ENCODE measurements at regions not wholly inside any gene's neighbourhood (a gene's known extent, or its start where the extent isn't known, plus 50 kb on each side); places are given as distances from the start of the nearest gene placed in this dataset.

DNA sequence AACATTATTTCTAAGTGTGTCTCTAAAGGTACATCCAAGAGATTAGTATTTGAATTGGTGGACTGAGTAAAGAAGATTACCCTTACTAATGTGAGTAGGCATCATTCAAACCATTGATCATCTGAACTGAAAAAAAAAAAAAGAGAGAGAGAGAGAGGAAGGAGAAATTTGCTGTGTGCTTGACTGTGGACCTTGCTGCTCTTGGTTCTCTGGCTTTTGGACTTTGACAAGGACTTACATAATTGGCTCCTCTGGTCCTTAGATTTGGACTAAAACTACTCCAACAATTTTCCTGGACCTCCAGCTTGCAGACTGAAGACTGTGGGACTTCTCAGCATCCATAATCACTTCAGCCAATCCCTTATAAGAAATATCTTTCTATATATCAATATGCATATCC lies 1091.9 kb upstream of the EDIL3 start:
- H3K27ac Mint-ChIP-seq = no peak overlapping the region
- no peaks in the 10 kb centered on the region for H3K27me3 Mint-ChIP-seq (ENCODE audit: low read depth)
- no peak overlapping the region for H3K4me3 Mint-ChIP-seq
- no peaks in the 10 kb centered on the region for H3K4me1 Mint-ChIP-seq
- H3K36me3 Mint-ChIP-seq (ENCODE audit: low read depth) = no peaks in the 10 kb centered on the region
- TF ChIP-seq, protein P1, sequence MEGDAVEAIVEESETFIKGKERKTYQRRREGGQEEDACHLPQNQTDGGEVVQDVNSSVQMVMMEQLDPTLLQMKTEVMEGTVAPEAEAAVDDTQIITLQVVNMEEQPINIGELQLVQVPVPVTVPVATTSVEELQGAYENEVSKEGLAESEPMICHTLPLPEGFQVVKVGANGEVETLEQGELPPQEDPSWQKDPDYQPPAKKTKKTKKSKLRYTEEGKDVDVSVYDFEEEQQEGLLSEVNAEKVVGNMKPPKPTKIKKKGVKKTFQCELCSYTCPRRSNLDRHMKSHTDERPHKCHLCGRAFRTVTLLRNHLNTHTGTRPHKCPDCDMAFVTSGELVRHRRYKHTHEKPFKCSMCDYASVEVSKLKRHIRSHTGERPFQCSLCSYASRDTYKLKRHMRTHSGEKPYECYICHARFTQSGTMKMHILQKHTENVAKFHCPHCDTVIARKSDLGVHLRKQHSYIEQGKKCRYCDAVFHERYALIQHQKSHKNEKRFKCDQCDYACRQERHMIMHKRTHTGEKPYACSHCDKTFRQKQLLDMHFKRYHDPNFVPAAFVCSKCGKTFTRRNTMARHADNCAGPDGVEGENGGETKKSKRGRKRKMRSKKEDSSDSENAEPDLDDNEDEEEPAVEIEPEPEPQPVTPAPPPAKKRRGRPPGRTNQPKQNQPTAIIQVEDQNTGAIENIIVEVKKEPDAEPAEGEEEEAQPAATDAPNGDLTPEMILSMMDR (IDR thresholded peaks at IDR 0.05; ENCODE audit: unreplicated experiment in 3 of 3) = no peak
- no peaks in the 10 kb centered on the region for H3K9me3 Mint-ChIP-seq

DNA sequence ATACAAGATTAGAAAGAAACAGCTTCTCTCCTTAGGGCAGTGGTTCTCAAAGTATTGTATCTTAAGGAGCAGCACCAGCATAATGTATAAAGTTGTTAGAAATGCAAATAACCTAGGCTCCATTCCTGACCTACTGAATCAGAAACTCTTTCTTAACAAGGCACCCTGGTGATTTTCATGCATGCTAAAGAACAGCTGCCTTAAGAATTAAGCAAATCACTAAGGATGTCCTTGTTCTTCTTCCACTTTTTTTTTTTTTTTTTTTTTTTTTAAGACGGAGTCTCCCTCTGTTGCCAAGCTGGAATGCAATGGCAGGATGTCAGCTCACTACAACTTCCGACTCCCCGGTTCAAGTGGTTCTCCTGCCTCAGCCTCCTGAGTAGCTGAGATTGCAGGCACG lies 1095.2 kb upstream of the EDIL3 start:
- Mint-ChIP-seq H3K4me3 (no peak overlapping the region), H3K9me3 (peaks cover under 1% of the 10 kb centered on the region), H3K4me1 (no peaks in the 10 kb centered on the region), H3K27me3 (ENCODE audit: low read depth) (no peaks in the 10 kb centered on the region), H3K27ac (no peak overlapping the region), H3K36me3 (ENCODE audit: low read depth) (no peaks in the 10 kb centered on the region)
- TF ChIP-seq, protein P1 (IDR thresholded peaks at IDR 0.05; ENCODE audit: unreplicated experiment in 3 of 3) = no peak

DNA sequence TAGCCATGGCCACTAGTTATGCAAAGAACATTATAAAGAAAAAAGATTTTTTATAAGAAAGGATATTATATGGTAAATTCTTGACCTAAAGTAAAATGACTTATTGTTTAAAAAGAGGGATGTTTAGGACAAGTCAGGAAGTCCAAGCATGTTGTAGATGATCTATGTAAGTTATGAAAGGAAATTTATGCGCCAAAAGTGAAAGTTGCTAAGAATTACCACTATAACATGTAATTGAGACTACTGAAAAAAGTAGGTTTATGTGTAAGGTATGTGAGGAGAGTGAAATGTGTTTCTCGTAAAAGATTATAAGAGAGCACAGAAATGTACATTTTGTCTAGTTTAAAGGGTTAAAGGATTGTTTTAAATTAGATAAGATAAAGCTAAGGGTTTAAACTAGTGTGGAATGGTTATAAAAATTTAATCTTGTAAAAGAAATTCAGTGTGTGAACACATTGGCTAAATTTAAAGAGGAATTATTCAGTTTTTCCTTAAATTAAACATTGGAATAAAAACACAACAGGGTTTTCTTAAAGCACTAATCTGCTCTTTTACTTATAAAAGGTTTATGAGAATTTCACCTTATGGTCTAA lies 1100.4 kb upstream of the EDIL3 start:
- no peaks in the 10 kb centered on the region for H3K27me3 Mint-ChIP-seq (ENCODE audit: low read depth)
- no peaks in the 10 kb centered on the region for H3K36me3 Mint-ChIP-seq (ENCODE audit: low read depth)
- no peaks in the 10 kb centered on the region for H3K4me1 Mint-ChIP-seq
- H3K27ac Mint-ChIP-seq = no peak overlapping the region
- TF ChIP-seq, protein P1 (IDR thresholded peaks at IDR 0.05; ENCODE audit: unreplicated experiment in 3 of 3) = no peak
- H3K9me3 Mint-ChIP-seq = peaks cover 6% of the 10 kb centered on the region
- no peak overlapping the region for H3K4me3 Mint-ChIP-seq

DNA sequence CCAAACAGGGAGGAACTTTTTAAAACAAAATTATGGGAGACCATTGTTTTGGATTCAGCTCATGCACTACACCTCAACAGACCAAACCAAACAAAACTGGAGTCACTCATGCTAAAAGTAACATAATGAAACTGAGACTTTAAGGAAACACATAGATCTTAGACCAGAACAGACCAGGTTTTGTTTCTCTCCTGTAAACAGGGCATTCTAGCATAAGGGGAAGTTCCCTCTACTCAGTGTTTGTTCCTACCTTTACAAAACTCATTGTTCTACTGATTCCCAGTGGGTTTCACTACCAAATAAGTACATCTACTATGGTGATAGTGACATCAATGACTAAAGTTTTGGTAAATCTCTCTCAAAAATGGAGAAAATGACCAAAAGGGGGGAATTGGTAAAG lies 1103.6 kb upstream of the EDIL3 start:
- Mint-ChIP-seq H3K27ac (no peak overlapping the region), H3K4me1 (no peaks in the 10 kb centered on the region), H3K4me3 (no peak overlapping the region), H3K36me3 (ENCODE audit: low read depth) (no peaks in the 10 kb centered on the region), H3K9me3 (peaks cover 11% of the 10 kb centered on the region), H3K27me3 (ENCODE audit: low read depth) (no peaks in the 10 kb centered on the region)
- TF ChIP-seq, protein P1 (IDR thresholded peaks at IDR 0.05; ENCODE audit: unreplicated experiment in 3 of 3) = no peak

DNA sequence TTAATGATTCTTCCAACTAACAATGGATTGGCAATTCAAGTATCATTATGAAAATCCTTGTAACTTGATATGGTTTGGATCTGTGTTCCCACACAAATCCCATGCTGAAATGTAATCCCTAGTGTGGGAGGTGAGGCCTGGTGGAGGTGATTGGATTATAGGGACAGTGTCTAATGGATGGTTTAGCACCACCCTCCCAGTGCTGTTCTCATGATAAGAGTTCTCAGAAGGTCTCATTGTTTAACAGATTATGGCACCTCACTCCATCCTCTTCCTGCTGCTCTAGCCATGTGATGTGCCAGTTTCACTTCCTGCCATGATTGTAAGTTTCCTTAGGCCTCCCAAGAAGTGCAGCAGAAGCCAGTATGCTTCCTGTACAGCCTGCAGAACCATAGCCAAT lies 1116.2 kb upstream of the EDIL3 start:
- H3K27ac Mint-ChIP-seq = no peak overlapping the region
- TF ChIP-seq, protein P1 (IDR thresholded peaks at IDR 0.05; ENCODE audit: unreplicated experiment in 3 of 3) = no peak
- no peaks in the 10 kb centered on the region for H3K27me3 Mint-ChIP-seq (ENCODE audit: low read depth)
- H3K9me3 Mint-ChIP-seq = no peaks in the 10 kb centered on the region
- H3K4me1 Mint-ChIP-seq = no peaks in the 10 kb centered on the region
- no peaks in the 10 kb centered on the region for H3K36me3 Mint-ChIP-seq (ENCODE audit: low read depth)
- no peak overlapping the region for H3K4me3 Mint-ChIP-seq

DNA sequence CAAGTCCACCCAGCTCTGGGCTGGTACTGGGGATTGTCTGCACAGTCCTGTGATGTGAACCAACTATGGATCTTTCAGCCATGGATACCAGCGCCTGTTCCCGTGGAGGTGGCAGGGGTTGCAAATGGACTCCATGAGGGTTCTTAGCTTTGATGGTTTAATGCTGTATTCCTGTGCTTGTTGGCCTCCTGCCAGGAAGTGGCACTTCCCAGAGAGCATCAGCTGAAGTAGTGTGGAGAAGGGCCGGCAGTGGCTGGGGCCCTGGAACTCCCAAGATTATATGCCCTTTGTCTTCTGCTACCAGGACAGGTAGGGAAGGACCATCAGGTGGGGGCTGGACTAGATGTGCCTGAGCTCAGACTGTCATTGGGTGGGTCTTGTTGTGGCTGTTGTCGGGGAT lies 1104.8 kb upstream of the COX7C start:
- no peaks in the 10 kb centered on the region for H3K36me3 Mint-ChIP-seq (ENCODE audit: low read depth)
- H3K27me3 Mint-ChIP-seq (ENCODE audit: low read depth) = no peaks in the 10 kb centered on the region
- TF ChIP-seq, protein P1 (IDR thresholded peaks at IDR 0.05; ENCODE audit: unreplicated experiment in 3 of 3) = no peak
- H3K27ac Mint-ChIP-seq = no peak overlapping the region
- peaks cover 4% of the 10 kb centered on the region for H3K9me3 Mint-ChIP-seq
- no peak overlapping the region for H3K4me3 Mint-ChIP-seq
- H3K4me1 Mint-ChIP-seq = no peaks in the 10 kb centered on the region
